ENCODE measurements at regions not wholly inside any gene's neighbourhood (a gene's known extent, or its start where the extent isn't known, plus 50 kb on each side); places are given as distances from the start of the nearest gene placed in this dataset.
"Not testable (repeated sequence)": the region's sequence is repeated elsewhere in the genome, so short reads cannot be mapped to it uniquely, and the experiment has no call there.

- H3K27ac Mint-ChIP-seq, result no peak overlapping the region
- Histone ChIP-seq H3K9me3 (ENCODE audit: low read depth) (no peaks in the 10 kb centered on the region), H3K27ac (no peak overlapping the region), H3K4me1 (peaks cover 14% of the 10 kb centered on the region), H3K4me3 (no peak overlapping the region), H2AFZ (replicated peaks) (no peak overlapping the region), H3K9ac (no peak overlapping the region), H3K27me3 (no peaks in the 10 kb centered on the region), H3F3A (ENCODE audit: low read depth) (peaks cover 15% of the 10 kb centered on the region), H3K79me2 (ENCODE audit: low read depth) (no peaks in the 10 kb centered on the region), H3K36me3 (no peaks in the 10 kb centered on the region), H3K4me2 (no peak overlapping the region), H4K20me1 (ENCODE audit: low read depth) (no peaks in the 10 kb centered on the region)
- no peak overlapping the region for H3K4me3 Mint-ChIP-seq
- DNase-seq (ENCODE audit: low spot score), result no peak
- no peak for TF ChIP-seq EZH2 (IDR thresholded peaks at IDR 0.05)
- no peak for TF ChIP-seq EZH2phosphoT487 (IDR thresholded peaks at IDR 0.05)
- no peak for TF ChIP-seq CTCF (IDR thresholded peaks at IDR 0.05)
- H3K36me3 Mint-ChIP-seq, result peaks cover 2% of the 10 kb centered on the region
- peaks cover 4% of the 10 kb centered on the region for H3K27me3 Mint-ChIP-seq (ENCODE audit: insufficient read depth, low read depth)
- peaks cover 6% of the 10 kb centered on the region for H3K9me3 Mint-ChIP-seq
- peaks cover 26% of the 10 kb centered on the region for H3K4me1 Mint-ChIP-seq
These were observed 159.5 kb downstream of the ZNF664 start for GRCh38 chr12:124132530-124132929.

GRCh38 chr12:124136796-124137195, 158.1 kb upstream of the RFLNA start:
- Mint-ChIP-seq H3K4me1 (peaks cover 26% of the 10 kb centered on the region), H3K27me3 (ENCODE audit: insufficient read depth, low read depth) (peaks cover 10% of the 10 kb centered on the region), H3K36me3 (peaks cover 2% of the 10 kb centered on the region), H3K27ac (no peak overlapping the region), H3K4me3 (no peak overlapping the region), H3K9me3 (peaks cover 16% of the 10 kb centered on the region)
- no peak for TF ChIP-seq CTCF (IDR thresholded peaks at IDR 0.05)
- no peak for TF ChIP-seq EZH2 (IDR thresholded peaks at IDR 0.05)
- TF ChIP-seq EZH2phosphoT487 (IDR thresholded peaks at IDR 0.05), result no peak
- Histone ChIP-seq H3K9me3 (ENCODE audit: low read depth) (no peaks in the 10 kb centered on the region), H3K9ac (no peak overlapping the region), H3F3A (ENCODE audit: low read depth) (peaks cover 22% of the 10 kb centered on the region), H3K4me3 (no peak overlapping the region), H3K79me2 (ENCODE audit: low read depth) (no peaks in the 10 kb centered on the region), H3K27me3 (no peaks in the 10 kb centered on the region), H2AFZ (replicated peaks) (no peak overlapping the region), H3K4me2 (no peak overlapping the region), H3K27ac (no peak overlapping the region), H4K20me1 (ENCODE audit: low read depth) (no peaks in the 10 kb centered on the region), H3K4me1 (peaks cover 13% of the 10 kb centered on the region), H3K36me3 (no peaks in the 10 kb centered on the region)
- no peak for DNase-seq (ENCODE audit: low spot score)

GRCh38 chr12:124140944-124141486, 153.9 kb upstream of the RFLNA start:
- peaks cover 20% of the 10 kb centered on the region for H3K27me3 Mint-ChIP-seq (ENCODE audit: insufficient read depth, low read depth)
- Histone ChIP-seq H3F3A (ENCODE audit: low read depth) (peaks cover 20% of the 10 kb centered on the region), H3K79me2 (ENCODE audit: low read depth) (no peaks in the 10 kb centered on the region), H3K9ac (no peak overlapping the region), H2AFZ (replicated peaks) (peak overlapping the region; percentile 61), H3K4me3 (no peak overlapping the region), H3K4me1 (peaks cover 12% of the 10 kb centered on the region), H3K36me3 (no peaks in the 10 kb centered on the region), H3K27me3 (no peaks in the 10 kb centered on the region), H3K27ac (peak overlapping the region; percentile 69), H3K4me2 (peak overlapping the region; percentile 39), H4K20me1 (ENCODE audit: low read depth) (no peaks in the 10 kb centered on the region), H3K9me3 (ENCODE audit: low read depth) (peaks cover 6% of the 10 kb centered on the region)
- H3K4me3 Mint-ChIP-seq, result peak overlapping the region; percentile 19
- TF ChIP-seq EZH2 (IDR thresholded peaks at IDR 0.05), result no peak
- TF ChIP-seq CTCF (IDR thresholded peaks at IDR 0.05), result no peak
- no peak for TF ChIP-seq EZH2phosphoT487 (IDR thresholded peaks at IDR 0.05)
- peak overlapping the region; percentile 68 for H3K27ac Mint-ChIP-seq
- H3K9me3 Mint-ChIP-seq, result peaks cover 45% of the 10 kb centered on the region
- peak; percentile 66 for DNase-seq (ENCODE audit: low spot score)
- peaks cover 33% of the 10 kb centered on the region for H3K4me1 Mint-ChIP-seq
- H3K36me3 Mint-ChIP-seq, result peaks cover 13% of the 10 kb centered on the region

DNA sequence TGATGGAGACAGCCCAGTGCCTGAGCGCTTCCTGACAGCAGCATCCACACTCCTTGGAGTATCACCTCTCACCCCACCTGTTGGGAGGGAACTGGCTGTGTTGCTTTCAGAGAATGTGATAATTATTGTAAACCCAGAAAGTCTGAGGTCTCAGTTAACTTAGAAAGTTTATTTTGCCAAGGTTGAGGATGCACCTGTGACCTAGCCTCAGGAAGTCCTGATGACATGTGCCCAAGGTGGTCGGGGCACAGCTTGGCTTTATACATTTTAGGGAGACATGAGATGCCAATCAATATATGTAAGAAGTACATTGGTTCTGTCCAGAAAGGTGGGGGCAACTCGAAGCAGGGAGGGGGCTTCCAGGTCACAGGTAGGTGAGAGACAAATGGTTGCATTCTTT, 153.3 kb upstream of the RFLNA start:
- H3K36me3 ChIP-seq; H3K27ac ChIP-seq; H3K9me3 ChIP-seq (ENCODE audit: low read depth); H3K4me3 ChIP-seq; H3K79me2 ChIP-seq (ENCODE audit: low read depth); H3K9ac ChIP-seq; DNase-seq (ENCODE audit: low spot score); H3K27me3 ChIP-seq; H4K20me1 ChIP-seq (ENCODE audit: low read depth): not testable (repeated sequence)
- peak overlapping the region; percentile 68 for H3K27ac Mint-ChIP-seq
- H3K36me3 Mint-ChIP-seq, result peaks cover 13% of the 10 kb centered on the region
- Histone ChIP-seq H3K4me2 (peak overlapping the region; percentile 39), H2AFZ (replicated peaks) (peak overlapping the region; percentile 61), H3K4me1 (peaks cover 12% of the 10 kb centered on the region), H3F3A (ENCODE audit: low read depth) (peaks cover 20% of the 10 kb centered on the region)
- peaks cover 33% of the 10 kb centered on the region for H3K4me1 Mint-ChIP-seq
- H3K27me3 Mint-ChIP-seq (ENCODE audit: insufficient read depth, low read depth), result peaks cover 20% of the 10 kb centered on the region
- peak overlapping the region; percentile 19 for H3K4me3 Mint-ChIP-seq
- peaks cover 45% of the 10 kb centered on the region for H3K9me3 Mint-ChIP-seq

All from neural progenitor cell (in vitro differentiated cells).